Right atrium auricular region (tissue), 2 donors: ENCODE measurements at regions not wholly inside any gene's neighbourhood (a gene's known extent, or its start where the extent isn't known, plus 50 kb on each side); places are given as distances from the start of the nearest gene placed in this dataset.

Experiments
- DNase-seq: peaks from one replicate; pipeline ENCODE4 v3.0.0-alpha.2; 2019; ENCODE audit warnings: low spot score
- H3K27ac ChIP-seq, 2 donors: fragments of 200-600 bp; sonication (generic); 1 replicate in 1 of 2; 2 replicates in 1 of 2; pipeline ENCODE4 v1.5.1; 2016 to 2019
- H3K27me3 ChIP-seq, 2 donors: fragments of 200-600 bp; sonication (generic); one replicate each; pipeline versions ENCODE4 v1.5.1 to v1.6.0; 2017 to 2019
- H3K36me3 ChIP-seq: fragments of 200-600 bp; sonication (generic); one replicate; pipeline ENCODE4 v1.5.1; 2016
- H3K4me1 ChIP-seq, 2 donors: fragments of 200-600 bp; sonication (generic); one replicate each; pipeline versions ENCODE4 v1.5.1 to v1.6.0; 2017 to 2019
- H3K4me3 ChIP-seq, 2 donors: fragments of 200-600 bp; sonication (generic); 1 replicate in 1 of 2; 2 replicates in 1 of 2; pipeline ENCODE4 v1.5.1; 2017 to 2019; ENCODE audit warnings: mild to moderate bottlenecking in 1 of 2, moderate library complexity in 1 of 2
- H3K9me3 ChIP-seq, 2 donors: fragments of 200-600 bp; sonication (generic); one replicate each; pipeline ENCODE4 v1.5.1; 2019
- TF ChIP-seq, protein P1 (sequence below), 2 donors: fragments of 200-600 bp; sonication (generic); IDR thresholded peaks; one replicate each; pipeline ENCODE4 v1.5.1; 2019; ENCODE audit warnings: antibody characterized with exemption in 2 of 2

DNA sequence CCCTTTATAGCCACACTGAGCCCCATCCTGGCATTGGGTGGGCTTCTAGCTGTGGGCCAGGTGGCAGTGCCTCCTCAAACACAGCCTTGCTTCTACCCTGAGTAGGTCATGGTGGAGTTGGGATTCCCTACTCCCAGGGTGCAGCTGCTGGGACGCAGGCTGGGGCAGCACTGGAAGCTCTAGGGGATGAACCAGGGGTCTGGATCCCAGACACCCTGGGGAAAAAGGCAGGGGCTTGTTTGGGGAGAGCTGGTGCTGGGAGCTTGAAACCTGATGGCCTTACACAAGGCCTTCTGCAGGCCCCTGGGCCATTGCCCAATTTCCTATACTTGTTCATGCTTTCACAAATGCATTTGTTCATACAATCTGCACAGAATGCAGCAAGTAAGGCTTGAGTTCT is 103.7 kb upstream of the CTBP2 start:
- Histone ChIP-seq H3K4me1 (no peaks in the 10 kb centered on the region), H3K27me3 (no peaks in the 10 kb centered on the region), H3K4me3 (no peak overlapping the region), H3K36me3 (no peaks in the 10 kb centered on the region), H3K27ac (no peak overlapping the region), H3K9me3 (no peaks in the 10 kb centered on the region)
- DNase-seq: no peak
- TF ChIP-seq, protein P1, sequence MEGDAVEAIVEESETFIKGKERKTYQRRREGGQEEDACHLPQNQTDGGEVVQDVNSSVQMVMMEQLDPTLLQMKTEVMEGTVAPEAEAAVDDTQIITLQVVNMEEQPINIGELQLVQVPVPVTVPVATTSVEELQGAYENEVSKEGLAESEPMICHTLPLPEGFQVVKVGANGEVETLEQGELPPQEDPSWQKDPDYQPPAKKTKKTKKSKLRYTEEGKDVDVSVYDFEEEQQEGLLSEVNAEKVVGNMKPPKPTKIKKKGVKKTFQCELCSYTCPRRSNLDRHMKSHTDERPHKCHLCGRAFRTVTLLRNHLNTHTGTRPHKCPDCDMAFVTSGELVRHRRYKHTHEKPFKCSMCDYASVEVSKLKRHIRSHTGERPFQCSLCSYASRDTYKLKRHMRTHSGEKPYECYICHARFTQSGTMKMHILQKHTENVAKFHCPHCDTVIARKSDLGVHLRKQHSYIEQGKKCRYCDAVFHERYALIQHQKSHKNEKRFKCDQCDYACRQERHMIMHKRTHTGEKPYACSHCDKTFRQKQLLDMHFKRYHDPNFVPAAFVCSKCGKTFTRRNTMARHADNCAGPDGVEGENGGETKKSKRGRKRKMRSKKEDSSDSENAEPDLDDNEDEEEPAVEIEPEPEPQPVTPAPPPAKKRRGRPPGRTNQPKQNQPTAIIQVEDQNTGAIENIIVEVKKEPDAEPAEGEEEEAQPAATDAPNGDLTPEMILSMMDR (IDR thresholded peaks at IDR 0.05): no peak

DNA sequence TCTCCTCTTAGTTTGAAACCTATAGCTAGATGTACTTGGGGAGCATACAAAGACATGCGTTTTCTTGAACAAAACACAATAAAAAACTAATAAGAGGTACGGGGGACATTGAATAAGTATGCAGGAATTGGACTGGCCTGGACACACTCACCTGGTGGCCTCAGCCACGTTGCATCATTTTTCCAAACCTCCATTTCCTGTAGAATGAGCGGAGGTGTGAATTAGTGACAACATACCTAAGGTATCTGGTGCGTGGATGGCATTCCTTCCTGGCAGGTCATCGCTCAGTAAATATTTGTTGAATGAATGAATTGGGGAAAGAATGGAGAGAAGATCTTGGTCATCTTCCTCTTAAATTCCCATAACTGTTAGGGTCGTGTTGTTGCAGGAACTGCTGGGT is 103.2 kb upstream of the CTBP2 start:
- no peak for DNase-seq
- Histone ChIP-seq H3K27ac (no peak overlapping the region), H3K36me3 (no peaks in the 10 kb centered on the region), H3K4me3 (no peak overlapping the region), H3K9me3 (no peaks in the 10 kb centered on the region), H3K4me1 (no peaks in the 10 kb centered on the region), H3K27me3 (no peaks in the 10 kb centered on the region)
- TF ChIP-seq, protein P1 (IDR thresholded peaks at IDR 0.05): no peak

DNA sequence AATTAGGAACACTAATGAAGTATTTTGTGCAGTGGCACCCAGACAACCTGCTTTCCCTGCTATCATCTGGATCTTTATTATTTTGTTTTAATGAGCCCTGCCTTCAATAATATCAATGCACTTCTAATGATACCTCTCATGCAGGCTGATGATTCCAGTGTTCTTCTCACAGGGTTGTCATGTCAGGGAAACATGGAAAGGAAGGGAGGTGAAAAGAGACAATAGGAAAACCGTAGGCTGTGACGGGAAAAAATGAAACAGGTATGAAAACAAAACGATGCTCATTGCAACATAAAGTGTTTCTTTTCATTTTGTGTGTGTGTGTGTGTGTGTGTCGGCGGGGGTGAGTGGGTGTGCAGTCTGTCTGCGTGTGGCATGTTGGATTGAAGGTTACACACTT is 102.6 kb upstream of the CTBP2 start:
- Histone ChIP-seq H3K27ac (no peak overlapping the region), H3K36me3 (no peaks in the 10 kb centered on the region), H3K4me1 (no peaks in the 10 kb centered on the region), H3K27me3 (no peaks in the 10 kb centered on the region), H3K9me3 (no peaks in the 10 kb centered on the region), H3K4me3 (no peak overlapping the region)
- TF ChIP-seq, protein P1 (IDR thresholded peaks at IDR 0.05): no peak
- no peak for DNase-seq

DNA sequence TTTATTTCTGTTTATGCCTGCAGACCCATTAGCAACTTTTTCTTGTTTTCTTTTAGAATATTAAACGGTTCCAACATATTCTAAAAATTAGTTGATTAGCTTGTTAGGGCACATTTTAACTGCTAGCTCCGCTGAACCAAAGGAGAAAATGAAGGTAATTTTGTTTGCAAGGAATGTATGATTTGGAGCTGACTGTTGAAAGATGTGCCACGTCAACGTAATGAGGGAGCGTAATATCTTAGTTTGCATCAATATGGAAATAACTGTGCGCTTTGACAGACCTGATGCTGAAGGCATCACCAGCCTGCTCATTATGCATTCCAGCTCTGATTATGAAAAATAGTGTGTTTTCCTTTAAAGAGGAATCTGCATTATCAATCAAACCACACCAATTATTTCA is 102.0 kb upstream of the CTBP2 start:
- no peaks in the 10 kb centered on the region for H3K9me3 ChIP-seq
- no peak for DNase-seq
- TF ChIP-seq, protein P1 (IDR thresholded peaks at IDR 0.05): no peak
- no peak overlapping the region for H3K27ac ChIP-seq
- no peak overlapping the region for H3K4me3 ChIP-seq
- no peaks in the 10 kb centered on the region for H3K4me1 ChIP-seq
- H3K27me3 ChIP-seq: no peaks in the 10 kb centered on the region
- no peaks in the 10 kb centered on the region for H3K36me3 ChIP-seq

DNA sequence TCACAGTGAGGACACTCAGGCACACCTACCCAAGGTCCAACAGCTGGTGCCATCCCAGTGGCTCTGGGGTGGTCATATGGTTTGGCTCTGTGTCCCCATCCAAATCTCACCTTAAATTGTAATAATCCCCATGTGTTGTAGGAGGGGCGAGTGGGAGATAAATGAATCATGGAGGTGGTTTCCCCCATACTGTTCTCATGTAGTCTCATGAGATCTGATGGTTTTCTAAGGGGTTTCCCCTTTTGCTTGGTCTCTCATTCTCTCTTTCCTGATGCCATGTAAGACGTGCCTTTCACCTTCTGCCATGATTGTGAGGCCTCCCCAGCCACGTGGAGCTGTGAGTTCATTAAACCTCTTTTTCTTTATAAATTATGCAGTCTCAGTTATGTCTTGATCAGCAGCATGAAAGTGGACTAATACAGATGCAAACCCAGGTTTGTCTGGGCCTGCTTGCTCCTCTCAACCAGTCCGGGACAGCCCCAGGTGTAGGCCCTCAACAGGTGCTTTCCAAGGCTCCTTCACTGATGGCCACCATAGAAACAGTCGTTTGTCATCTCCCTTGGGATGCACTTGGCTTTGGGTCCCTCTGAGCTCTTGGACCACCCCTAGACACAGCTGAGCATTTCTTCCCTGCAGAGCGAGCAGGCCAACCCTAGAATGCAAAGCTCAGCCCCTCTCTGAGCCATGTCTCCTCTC is 101.3 kb upstream of the CTBP2 start:
- Histone ChIP-seq H3K27me3 (no peaks in the 10 kb centered on the region), H3K4me1 (no peaks in the 10 kb centered on the region), H3K27ac (no peak overlapping the region), H3K36me3 (no peaks in the 10 kb centered on the region), H3K9me3 (no peaks in the 10 kb centered on the region), H3K4me3 (no peak overlapping the region)
- TF ChIP-seq, protein P1 (IDR thresholded peaks at IDR 0.05): no peak
- no peak for DNase-seq

DNA sequence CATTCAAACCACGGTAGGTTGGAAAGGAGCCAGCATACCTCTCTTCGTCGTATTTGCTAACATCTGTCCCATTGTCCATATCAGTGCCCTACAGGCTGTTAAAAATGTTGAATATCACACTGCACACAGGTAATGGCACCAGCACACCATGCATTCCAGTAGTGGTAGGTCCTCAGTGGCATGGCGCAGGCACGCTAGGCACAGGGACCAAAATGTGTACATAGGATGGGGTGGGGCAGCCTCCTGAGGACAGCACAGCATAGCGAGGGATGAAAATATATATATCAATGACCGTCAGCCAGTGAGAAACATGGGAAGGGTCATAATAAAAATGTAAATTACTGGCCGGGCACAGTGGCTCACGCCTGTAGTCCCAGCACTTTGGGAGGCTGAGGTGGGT is 99.9 kb upstream of the CTBP2 start:
- no peak overlapping the region for H3K27ac ChIP-seq
- H3K9me3 ChIP-seq: no peaks in the 10 kb centered on the region
- H3K4me1 ChIP-seq: no peaks in the 10 kb centered on the region
- TF ChIP-seq, protein P1 (IDR thresholded peaks at IDR 0.05): no peak
- no peaks in the 10 kb centered on the region for H3K27me3 ChIP-seq
- no peaks in the 10 kb centered on the region for H3K36me3 ChIP-seq
- H3K4me3 ChIP-seq: no peak overlapping the region
- no peak for DNase-seq
